DOHH2 (cell line): ENCODE measurements at regions not wholly inside any gene's neighbourhood (a gene's known extent, or its start where the extent isn't known, plus 50 kb on each side); places are given as distances from the start of the nearest gene placed in this dataset.

Experiments used
- H3F3A ChIP-seq: fragments of 200-600 bp; sonication (generic), shearing (Covaris generic); 2 replicates; pipeline ENCODE4 v1.6.0; 2016; ENCODE audit warnings: antibody characterized with exemption, mild to moderate bottlenecking; ENCODE audit not compliant: control insufficient read depth, insufficient read depth
- H3K27ac ChIP-seq: fragments of 200-600 bp; sonication (generic); 2 replicates; pipeline ENCODE4 v1.5.1; 2014; ENCODE audit warnings: low read depth, mild to moderate bottlenecking, low read length, moderate library complexity
- H3K27me3 ChIP-seq: fragments of 200-600 bp; sonication (generic); 2 replicates; pipeline ENCODE4 v1.6.1; 2014; ENCODE audit warnings: mild to moderate bottlenecking, low read length, mixed read lengths; ENCODE audit not compliant: control insufficient read depth
- H3K36me3 ChIP-seq: fragments of 200-600 bp; sonication (generic); 2 replicates; pipeline ENCODE4 v1.6.1; 2014; ENCODE audit warnings: mild to moderate bottlenecking, low read length, moderate library complexity, mixed read lengths; ENCODE audit not compliant: control insufficient read depth
- H3K4me1 ChIP-seq: fragments of 200-600 bp; sonication (generic); 2 replicates; pipeline ENCODE4 v1.6.1; 2014; ENCODE audit warnings: mild to moderate bottlenecking, low read length, mixed read lengths; ENCODE audit not compliant: control insufficient read depth
- H3K4me2 ChIP-seq: fragments of 200-600 bp; sonication (generic); 2 replicates; pipeline ENCODE4 v1.6.0; 2014; ENCODE audit warnings: mild to moderate bottlenecking, low read length, moderate library complexity
- H3K4me3 ChIP-seq: fragments of 200-600 bp; sonication (generic); 2 replicates; pipeline ENCODE4 v1.5.1; 2014; ENCODE audit warnings: mild to moderate bottlenecking, low read length, mixed read lengths
- H3K79me2 ChIP-seq: fragments of 200-600 bp; sonication (generic); 2 replicates; pipeline ENCODE4 v1.6.1; 2014; ENCODE audit warnings: mild to moderate bottlenecking, low read length, mixed read lengths; ENCODE audit not compliant: control insufficient read depth
- H3K9me2 ChIP-seq: fragments of 200-600 bp; sonication (generic); replicated peaks from 2 replicates; pipeline ENCODE4 v1.6.1; 2014; ENCODE audit warnings: mild to moderate bottlenecking, low read length, mixed read lengths; ENCODE audit not compliant: control insufficient read depth
- H3K9me3 ChIP-seq: fragments of 200-600 bp; sonication (generic); 2 replicates; pipeline ENCODE4 v1.6.1; 2014; ENCODE audit warnings: antibody characterized with exemption, low read length, mixed read lengths; ENCODE audit not compliant: control insufficient read depth, insufficient read depth
- H4K20me1 ChIP-seq: fragments of 200-600 bp; sonication (generic); 2 replicates; pipeline ENCODE4 v1.6.0; 2014; ENCODE audit warnings: low read depth, mild to moderate bottlenecking, antibody characterized with exemption, low read length, moderate library complexity; ENCODE audit not compliant: control insufficient read depth, insufficient read depth
- CTCF ChIP-seq: fragments of 200-600 bp; sonication (generic); IDR thresholded peaks from one replicate; pipeline ENCODE4 v1.5.1; 2014; ENCODE audit warnings: antibody characterized with exemption, mild to moderate bottlenecking, low read depth, low read length; ENCODE audit not compliant: poor library complexity, severe bottlenecking
- EZH2phosphoT487 ChIP-seq: fragments of 200-600 bp; sonication (generic); IDR thresholded peaks from 2 replicates; pipeline ENCODE4 v1.6.1; 2017; ENCODE audit warnings: borderline replicate concordance, mild to moderate bottlenecking, antibody characterized with exemption, low read length, moderate library complexity, mixed read lengths

GRCh38 chr7:35454575-35455385 lies 200.9 kb upstream of the TBX20 start:
- no peaks in the 10 kb centered on the region for H3K36me3 ChIP-seq
- TF ChIP-seq EZH2phosphoT487: no peak
- no peak for TF ChIP-seq CTCF
- H3K4me3 ChIP-seq: no peak overlapping the region
- no peaks in the 10 kb centered on the region; the same call in 1 of the 2 replicates for H3K27me3 ChIP-seq
- no peak overlapping the region for H3K4me2 ChIP-seq
- no peaks in the 10 kb centered on the region for H3K79me2 ChIP-seq
- H4K20me1 ChIP-seq: no peaks in the 10 kb centered on the region
- H3K27ac ChIP-seq: no peak overlapping the region
- H3F3A ChIP-seq: no peaks in the 10 kb centered on the region
- H3K9me3 ChIP-seq: no peaks in the 10 kb centered on the region
- no peaks in the 10 kb centered on the region for H3K4me1 ChIP-seq
- H3K9me2 ChIP-seq: no peaks in the 10 kb centered on the region

- Histone ChIP-seq H3K4me3 (no peak overlapping the region), H3F3A (no peaks in the 10 kb centered on the region), H3K9me3 (no peaks in the 10 kb centered on the region), H3K9me2 (no peaks in the 10 kb centered on the region), H3K27ac (no peak overlapping the region), H3K79me2 (no peaks in the 10 kb centered on the region), H3K27me3 (0 out of 2 replicates have a peak, but pooled peaks cover 5% of the 10 kb centered on the region), H3K4me1 (no peaks in the 10 kb centered on the region), H3K36me3 (no peaks in the 10 kb centered on the region), H4K20me1 (no peaks in the 10 kb centered on the region), H3K4me2 (no peak overlapping the region)
- TF ChIP-seq CTCF: no peak
- no peak for TF ChIP-seq EZH2phosphoT487
Observed at GRCh38 chr7:35450456-35451214, 196.7 kb upstream of the TBX20 start.

GRCh38 chr7:35448486-35448885 lies 194.6 kb upstream of the TBX20 start:
- Histone ChIP-seq H3K79me2 (no peaks in the 10 kb centered on the region), H3K27ac (no peak overlapping the region), H3K27me3 (0 out of 2 replicates have a peak, but pooled peaks cover 5% of the 10 kb centered on the region), H4K20me1 (no peaks in the 10 kb centered on the region), H3K4me2 (no peak overlapping the region), H3K9me3 (no peaks in the 10 kb centered on the region), H3K4me3 (no peak overlapping the region), H3K36me3 (no peaks in the 10 kb centered on the region), H3K9me2 (no peaks in the 10 kb centered on the region), H3F3A (no peaks in the 10 kb centered on the region), H3K4me1 (no peaks in the 10 kb centered on the region)
- TF ChIP-seq CTCF: no peak
- no peak for TF ChIP-seq EZH2phosphoT487
